A673 (cell line): ENCODE measurements at regions not wholly inside any gene's neighbourhood (a gene's known extent, or its start where the extent isn't known, plus 50 kb on each side); places are given as distances from the start of the nearest gene placed in this dataset.
A peak's percentile ranks its signal among the peaks of the same experiment; 100 is the strongest.

Experiments used
- BruUV-seq: library from RNA; stranded (reverse); fragments of 400-500 nt; replicated peaks from 2 replicates; lab custom pipeline; 2021; lab: Mats Ljungman, UMichigan
- CTCF ChIA-PET: fragments of 300-600 bp; sonication (Branson Sonifier 250); formaldehyde crosslinking; loops from one replicate; lab custom pipeline; 2022; ENCODE audit warnings: antibody characterized with exemption; lab: Charles Lee
- POLR2A ChIA-PET: fragments of 300-600 bp; sonication (Branson Sonifier 250); formaldehyde crosslinking; loops from one replicate; lab custom pipeline; 2022; ENCODE audit warnings: antibody characterized with exemption; ENCODE audit not compliant: low non-redundant PET; lab: Charles Lee
- DNase-seq: peaks from one replicate; pipeline ENCODE4 v3.0.0-alpha.2; 2015; ENCODE audit warnings: low spot score
- H3K27ac ChIP-seq: fragments of 200-600 bp; sonication (generic); 2 replicates; pipeline ENCODE4 v1.5.1; 2016; ENCODE audit warnings: mixed run types, low read depth, mild to moderate bottlenecking, mixed read lengths, antibody characterized with exemption, low read length; ENCODE audit not compliant: poor library complexity, severe bottlenecking
- H3K27me3 ChIP-seq: fragments of 200-600 bp; sonication (generic); replicated peaks from 2 replicates; pipeline ENCODE4 v1.6.1; 2017; ENCODE audit warnings: mixed run types, low read depth, mild to moderate bottlenecking, mixed read lengths, antibody characterized with exemption, low read length; ENCODE audit not compliant: insufficient read depth, poor library complexity
- H3K36me3 ChIP-seq: fragments of 200-600 bp; sonication (generic); 2 replicates; pipeline ENCODE4 v1.6.1; 2016; ENCODE audit warnings: mixed run types, mild to moderate bottlenecking, mixed read lengths, antibody characterized with exemption, low read length; ENCODE audit not compliant: insufficient read depth, poor library complexity, severe bottlenecking
- H3K4me1 ChIP-seq: fragments of 200-600 bp; sonication (generic); 2 replicates; pipeline ENCODE4 v1.6.1; 2017; ENCODE audit warnings: mixed run types, mild to moderate bottlenecking, mixed read lengths, antibody characterized with exemption, low read length; ENCODE audit not compliant: insufficient read depth, poor library complexity, severe bottlenecking
- H3K4me3 ChIP-seq: fragments of 200-600 bp; sonication (generic); 2 replicates; pipeline ENCODE4 v1.5.1; 2016; ENCODE audit warnings: low read depth, mixed run types, mild to moderate bottlenecking, mixed read lengths, low read length; ENCODE audit not compliant: poor library complexity, severe bottlenecking
- H3K9me3 ChIP-seq: fragments of 200-600 bp; sonication (generic); 2 replicates; pipeline ENCODE4 v1.6.1; 2016; ENCODE audit warnings: mixed run types, low read depth, mild to moderate bottlenecking, mixed read lengths, antibody characterized with exemption, low read length; ENCODE audit not compliant: poor library complexity, severe bottlenecking
- CTCF ChIP-seq: fragments of 300-800, 200-600 bp; sonication (generic); conservative IDR thresholded peaks from 2 replicates; pipeline ENCODE4 v1.5.1; 2017; ENCODE audit warnings: low read depth, mild to moderate bottlenecking, antibody characterized with exemption, low read length, moderate library complexity, mixed read lengths
- EZH2 ChIP-seq: fragments of 200-600 bp; sonication (generic); IDR thresholded peaks from 2 replicates; pipeline ENCODE4 v1.6.1; 2017; ENCODE audit warnings: borderline replicate concordance, low read depth, mild to moderate bottlenecking, mixed read lengths, antibody characterized with exemption, low read length; ENCODE audit not compliant: poor library complexity, severe bottlenecking
- intact Hi-C: fragments of 100-400 bp; cut with micrococcal nuclease; formaldehyde crosslinking; loops from one replicate; pipeline ENCODE4 v1.10.0; 2022; ENCODE audit not compliant: unreplicated experiment

- POLR2A ChIA-PET = no interaction called here
Measured at GRCh38 chr1:218878369-218878768, 295.3 kb upstream of the LYPLAL1 start.

GRCh38 chr1:218880484-218881060, 293.1 kb upstream of the LYPLAL1 start:
- Histone ChIP-seq H3K9me3 (no peaks in the 10 kb centered on the region), H3K27me3 (no peaks in the 10 kb centered on the region), H3K4me3 (no peak overlapping the region), H3K36me3 (no peaks in the 10 kb centered on the region), H3K27ac (no peak overlapping the region), H3K4me1 (no peaks in the 10 kb centered on the region)
- intact Hi-C loops = no loop called here
- CTCF ChIA-PET = no interaction called here
- POLR2A ChIA-PET = interaction anchor here (0.6 kb wide), 1 partner anchor 46 kb away, joined by 3 read pairs; no protein-coding TSS in a partner anchor
- TF ChIP-seq EZH2 (no peak), CTCF (no peak)
- DNase-seq = no peak
- BruUV-seq = no TSS peak

More at GRCh38 chr1:218878369-218878768, 295.3 kb upstream of the LYPLAL1 start:
- Histone ChIP-seq H3K27me3 (no peaks in the 10 kb centered on the region), H3K4me1 (no peaks in the 10 kb centered on the region), H3K36me3 (no peaks in the 10 kb centered on the region), H3K27ac (no peak overlapping the region), H3K9me3 (no peaks in the 10 kb centered on the region), H3K4me3 (no peak overlapping the region)
- BruUV-seq = no TSS peak
- peak; percentile 52 for DNase-seq
- intact Hi-C loops = loop anchor here (5.0 kb wide), 1 partner anchor 531 kb away; the partner anchor contains the start of gene TGFB2
- CTCF ChIA-PET = no interaction called here
- TF ChIP-seq EZH2 (no peak), CTCF (no peak)

- intact Hi-C loops = no loop called here
Measured at GRCh38 chr1:218882454-218882853, 291.2 kb upstream of the LYPLAL1 start.

More at GRCh38 chr1:218882454-218882853, 291.2 kb upstream of the LYPLAL1 start:
- Histone ChIP-seq H3K9me3 (no peaks in the 10 kb centered on the region), H3K4me1 (no peaks in the 10 kb centered on the region), H3K36me3 (no peaks in the 10 kb centered on the region), H3K4me3 (no peak overlapping the region), H3K27ac (no peak overlapping the region), H3K27me3 (no peaks in the 10 kb centered on the region)
- no peak for DNase-seq
- ChIA-PET CTCF (no interaction called here), POLR2A (no interaction called here)
- no TSS peak for BruUV-seq
- TF ChIP-seq CTCF (no peak), EZH2 (no peak)
